Mammary epithelial cell (primary cell): ENCODE measurements at regions not wholly inside any gene's neighbourhood (a gene's known extent, or its start where the extent isn't known, plus 50 kb on each side); places are given as distances from the start of the nearest gene placed in this dataset.

ENCODE experiments used
- CTCF ChIP-seq, 2 donors: IDR thresholded peaks in 1 of 2; conservative IDR thresholded peaks in 1 of 2; 2 replicates each; pipeline ENCODE4 v1.5.1; 2011 to 2012; ENCODE audit warnings: inconsistent platforms in 2 of 2, low read length in 2 of 2, mild to moderate bottlenecking in 2 of 2, control low read depth in 1 of 2, low read depth in 1 of 2; ENCODE audit not compliant: insufficient read depth in 1 of 2; ENCODE audit errors: extremely low read depth in 1 of 2
- EZH2 ChIP-seq: IDR thresholded peaks from 2 replicates; pipeline ENCODE4 v1.6.1; 2012; ENCODE audit warnings: low read length, inconsistent platforms, borderline replicate concordance

DNA sequence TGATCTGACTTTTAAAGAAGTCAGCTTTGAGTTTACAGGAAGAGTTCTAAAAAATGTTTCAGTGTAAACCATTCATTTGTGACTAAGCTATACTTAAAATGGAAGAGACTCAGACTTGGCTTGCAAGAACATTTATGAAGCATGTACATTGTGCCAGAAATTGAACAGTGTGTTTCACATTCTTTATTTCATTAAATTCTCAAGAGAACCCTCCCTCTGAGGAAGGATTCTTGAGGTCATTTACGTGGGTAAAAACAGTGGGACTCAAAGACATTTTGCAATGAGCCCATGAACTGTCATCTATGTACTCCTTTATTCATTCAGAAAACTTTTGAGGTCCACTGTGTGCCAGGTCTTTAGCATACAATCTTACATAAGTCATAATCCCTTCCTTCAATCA is 143.6 kb upstream of the ZNF521 start:
- TF ChIP-seq EZH2 (no peak), CTCF (conservative IDR thresholded peaks at IDR 0.05 in 1 of 2, IDR thresholded peaks at IDR 0.05 in 1 of 2; ENCODE audit: extremely low read depth in 1 of 2, insufficient read depth in 1 of 2, low read depth in 1 of 2, low read length in 2 of 2) (no peak)
